GM19468 (cell line): ENCODE measurements at regions not wholly inside any gene's neighbourhood (a gene's known extent, or its start where the extent isn't known, plus 50 kb on each side); places are given as distances from the start of the nearest gene placed in this dataset.
"Not testable (repeated sequence)": the region's sequence is repeated elsewhere in the genome, so short reads cannot be mapped to it uniquely, and the experiment has no call there.

ENCODE experiments used
- ATAC-seq: cut with Tn5 transposase; IDR thresholded peaks from one replicate; pipeline ENCODE4 v1.9.1; 2021; ENCODE audit warnings: mild to moderate bottlenecking, moderate library complexity, moderate number of reproducible peaks; ENCODE audit not compliant: unreplicated experiment; ENCODE audit errors: extremely low read depth

GRCh38 chr7:96921231-96921630, 84.1 kb upstream of the DLX6 start:
- ATAC-seq = no peak

- ATAC-seq = no peak
Observed at GRCh38 chr7:96921771-96922170, 83.6 kb upstream of the DLX6 start.

GRCh38 chr7:96923345-96923744, 82.0 kb upstream of the DLX6 start:
- not testable (repeated sequence) for ATAC-seq

DNA sequence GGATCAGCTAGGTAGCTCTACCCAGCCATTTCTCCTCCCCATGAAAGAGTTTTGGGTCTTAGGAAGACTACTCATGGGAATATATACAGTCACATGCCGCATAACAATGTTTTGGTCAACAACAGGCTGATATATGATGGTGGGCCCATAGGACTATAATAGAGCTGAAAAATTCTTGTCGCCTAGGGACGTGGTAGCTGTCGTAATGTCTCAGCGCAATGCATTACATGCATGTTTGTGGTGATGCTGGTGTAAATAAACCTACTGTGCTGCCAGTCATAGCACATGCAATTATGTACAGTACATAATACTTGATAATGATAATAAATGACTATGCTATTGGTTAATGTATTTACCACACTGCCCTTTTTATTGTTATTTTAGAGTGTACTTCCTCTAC, 78.2 kb upstream of the DLX6 start:
- ATAC-seq = no peak

DNA sequence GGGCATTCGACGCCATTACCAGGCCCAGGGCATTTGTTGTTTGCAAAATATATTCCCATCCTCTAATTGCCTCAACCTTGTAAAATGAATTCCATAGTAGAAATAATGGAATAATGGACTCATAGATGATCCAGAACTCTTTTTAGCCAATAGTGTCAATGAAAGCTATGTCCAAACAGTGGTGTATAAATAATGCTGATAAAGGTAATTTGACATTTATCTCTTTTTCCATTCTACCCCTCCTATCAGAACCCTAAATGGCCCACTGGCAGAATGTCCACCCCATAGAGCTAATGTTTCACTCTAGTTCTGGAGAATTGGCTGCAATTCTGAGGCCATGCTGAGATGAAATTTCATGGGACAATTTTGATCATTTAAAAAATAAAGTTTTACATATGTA, 76.4 kb upstream of the DLX6 start:
- ATAC-seq = no peak

DNA sequence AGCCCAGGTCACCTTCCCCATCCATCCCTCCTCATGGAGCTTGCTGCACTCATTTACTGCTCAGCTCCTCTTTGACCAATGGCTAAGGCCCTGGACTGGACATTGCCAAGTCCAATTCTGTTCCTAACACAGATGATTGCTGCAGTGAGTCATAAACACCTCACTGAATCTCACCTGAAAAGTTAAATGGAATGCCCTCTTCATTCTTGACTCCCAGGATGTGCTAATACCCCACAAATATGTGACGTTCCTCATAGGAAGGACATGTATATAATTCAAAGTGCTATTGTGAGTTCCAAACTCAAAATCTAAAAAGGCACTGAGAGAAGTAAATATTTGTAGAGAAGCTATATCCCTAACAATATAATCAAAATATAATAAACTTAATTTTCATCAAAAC, 73.5 kb upstream of the DLX6 start:
- no peak for ATAC-seq

DNA sequence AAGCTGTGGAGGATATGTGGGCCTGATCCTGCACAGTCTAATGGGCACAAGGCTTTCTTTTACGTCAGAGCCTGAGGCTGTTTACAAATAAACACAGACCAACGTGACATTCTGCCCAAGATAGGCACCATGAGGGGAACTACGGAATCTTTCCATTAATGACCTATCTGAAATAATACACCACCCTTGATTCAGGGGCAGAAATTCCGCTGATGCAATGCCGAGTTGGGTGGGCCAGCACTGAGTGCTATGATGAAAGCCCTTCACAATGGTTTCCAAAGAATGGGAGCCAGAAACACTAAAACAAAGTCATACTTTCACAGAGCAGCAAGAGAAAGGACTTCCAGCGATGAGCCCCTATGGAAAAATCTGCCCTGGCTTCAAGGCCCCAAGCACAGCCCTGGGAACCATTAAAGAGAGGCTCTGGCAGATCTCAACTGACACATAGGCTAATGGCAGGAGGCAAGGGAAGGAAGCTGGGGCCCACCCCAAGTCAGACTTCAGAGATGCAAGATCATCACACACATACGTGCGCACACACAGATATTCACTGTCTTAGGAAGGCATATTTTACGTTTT, 72.2 kb upstream of the DLX6 start:
- ATAC-seq = no peak

GRCh38 chr7:96936621-96937020, 68.7 kb upstream of the DLX6 start:
- ATAC-seq = no peak

GRCh38 chr7:96942112-96942511, 63.2 kb upstream of the DLX6 start:
- no peak for ATAC-seq

- ATAC-seq = no peak
Observed at GRCh38 chr7:96949766-96950165, 55.6 kb upstream of the DLX6 start.

DNA sequence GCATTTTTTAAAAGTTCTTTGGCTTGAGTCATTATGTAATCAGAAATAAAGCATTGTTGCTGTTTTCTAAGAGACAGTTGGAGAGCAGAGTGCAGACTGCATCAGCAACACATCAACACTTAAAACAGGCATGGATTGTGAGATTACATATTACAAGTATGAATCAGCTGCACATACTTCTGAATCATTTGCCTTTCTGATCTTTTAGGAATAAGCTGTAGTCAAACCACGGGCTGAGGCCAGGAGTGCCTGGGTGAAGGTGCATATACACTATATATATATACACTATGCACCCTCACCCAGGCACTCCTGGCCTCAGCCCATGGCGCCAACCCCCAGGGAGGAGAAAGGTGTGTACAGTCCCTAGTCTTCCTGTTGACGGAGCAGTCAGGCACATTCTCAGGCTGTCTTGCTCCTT, 52.4 kb upstream of the DLX6 start:
- ATAC-seq = no peak

GRCh38 chr7:96953676-96954513, 51.5 kb upstream of the DLX6 start:
- ATAC-seq = no peak
